ENCODE measurements at regions not wholly inside any gene's neighbourhood (a gene's known extent, or its start where the extent isn't known, plus 50 kb on each side); places are given as distances from the start of the nearest gene placed in this dataset.

- no peak for TF ChIP-seq CTCF (IDR thresholded peaks at IDR 0.05)
- no peak for TF ChIP-seq POLR2A (IDR thresholded peaks at IDR 0.05)
- no peak for TF ChIP-seq POLR2AphosphoS5 (IDR thresholded peaks at IDR 0.05)
These were observed 263.0 kb upstream of the ATP11B start for GRCh38 chr3:182530316-182530715.

All from suprapubic skin (tissue), 4 donors.